ENCODE measurements at regions not wholly inside any gene's neighbourhood (a gene's known extent, or its start where the extent isn't known, plus 50 kb on each side); places are given as distances from the start of the nearest gene placed in this dataset.

- DNase-seq = no peak
Observed at GRCh38 chr16:48919791-48920190, 309.8 kb upstream of the N4BP1 start.

GRCh38 chr16:48918520-48919258 is 308.7 kb upstream of the N4BP1 start:
- DNase-seq = no peak

- no peak for DNase-seq
Observed at GRCh38 chr16:48916566-48916965, 306.6 kb upstream of the N4BP1 start.

- DNase-seq = no peak
Observed at GRCh38 chr16:48914070-48914469, 304.1 kb upstream of the N4BP1 start.

GRCh38 chr16:48913384-48913783 is 303.4 kb upstream of the N4BP1 start:
- no peak for DNase-seq

GRCh38 chr16:48912360-48912759 is 302.4 kb upstream of the N4BP1 start:
- no peak for DNase-seq

- DNase-seq = no peak
Observed at GRCh38 chr16:48911700-48912099, 301.7 kb upstream of the N4BP1 start.

GRCh38 chr16:48910214-48910613 is 300.2 kb upstream of the N4BP1 start:
- no peak for DNase-seq

GRCh38 chr16:48909231-48909630 is 299.3 kb upstream of the N4BP1 start:
- no peak for DNase-seq

GRCh38 chr16:48907906-48908634 is 298.1 kb upstream of the N4BP1 start:
- no peak for DNase-seq

GRCh38 chr16:48905632-48906505 is 295.9 kb upstream of the N4BP1 start:
- no peak for DNase-seq

GRCh38 chr16:48904333-48904732 is 294.4 kb upstream of the N4BP1 start:
- no peak for DNase-seq

GRCh38 chr16:48903039-48903438 is 293.1 kb upstream of the N4BP1 start:
- DNase-seq = no peak

- no peak for DNase-seq
Observed at GRCh38 chr16:48901712-48902374, 291.9 kb upstream of the N4BP1 start.

- DNase-seq = no peak
Observed at GRCh38 chr16:48899500-48899899, 289.5 kb upstream of the N4BP1 start.

GRCh38 chr16:48897698-48898205 is 287.8 kb upstream of the N4BP1 start:
- DNase-seq = no peak

- no peak for DNase-seq
Observed at GRCh38 chr16:48895142-48895541, 285.2 kb upstream of the N4BP1 start.

- no peak for DNase-seq
Observed at GRCh38 chr16:48892893-48893292, 282.9 kb upstream of the N4BP1 start.

- no peak for DNase-seq
Observed at GRCh38 chr16:48887646-48888210, 277.7 kb upstream of the N4BP1 start.

- no peak for DNase-seq
Observed at GRCh38 chr16:48885471-48885870, 275.5 kb upstream of the N4BP1 start.

GRCh38 chr16:48881272-48881671 is 271.3 kb upstream of the N4BP1 start:
- DNase-seq = no peak

Data from NK-92 treated with Interleukin-12 subunit alpha and Interleukin-12 subunit beta, amount 100 ng/mL, for 24 hours (cell line).